A549 (cell line): ENCODE measurements at regions not wholly inside any gene's neighbourhood (a gene's known extent, or its start where the extent isn't known, plus 50 kb on each side); places are given as distances from the start of the nearest gene placed in this dataset.

ENCODE experiments used
- CEBPB ChIP-seq, 2 experiments: fragments of >200 bp in 1 of 2; sonication (Bioruptor Twin) in 1 of 2; formaldehyde crosslinking in 1 of 2; IDR thresholded peaks; 2 replicates each; pipeline ENCODE4 v1.6.1; 2012 to 2016
- CTCF ChIP-seq: fragments of >200 bp; sonication (Bioruptor Twin); formaldehyde crosslinking; IDR thresholded peaks from 3 replicates; pipeline ENCODE4 v1.5.1; 2016
- GATA3 ChIP-seq: IDR thresholded peaks from 2 replicates; pipeline ENCODE4 v1.6.1; 2012; ENCODE audit warnings: borderline replicate concordance
- HDAC2 ChIP-seq: fragments of 200-600 bp; sonication (generic); IDR thresholded peaks from 2 replicates; pipeline ENCODE4 v1.6.1; 2016
- MAFK ChIP-seq: fragments of 450-650 bp; IDR thresholded peaks from 2 replicates; pipeline ENCODE4 v1.6.1; 2014; ENCODE audit not compliant: partially characterized antibody
- MAX ChIP-seq: IDR thresholded peaks from 2 replicates; pipeline ENCODE4 v1.6.1; 2012
- POLR2A ChIP-seq: IDR thresholded peaks from 2 replicates; pipeline ENCODE4 v1.6.1; 2012; ENCODE audit warnings: mild to moderate bottlenecking, low read length
- POLR2AphosphoS2 ChIP-seq: conservative IDR thresholded peaks from 2 replicates; pipeline ENCODE4 v1.6.1; 2012; ENCODE audit warnings: low read length, improper control_type of control experiment, inconsistent platforms
- RAD21 ChIP-seq, 2 experiments: fragments of >200 bp in 1 of 2; sonication (Bioruptor Twin) in 1 of 2; formaldehyde crosslinking in 1 of 2; IDR thresholded peaks in 1 of 2; conservative IDR thresholded peaks in 1 of 2; 2 replicates in 1 of 2; 3 replicates in 1 of 2; pipeline ENCODE4 v1.6.1; 2012 to 2018; ENCODE audit warnings: inconsistent platforms in 1 of 2
- RCOR1 ChIP-seq: fragments of 150-350 bp; IDR thresholded peaks from 2 replicates; pipeline ENCODE4 v1.6.1; 2014; ENCODE audit warnings: antibody characterized with exemption, low read length, low read depth
- REST ChIP-seq: fragments of 200-600 bp; sonication (generic); IDR thresholded peaks from 2 replicates; pipeline ENCODE4 v1.6.1; 2016; ENCODE audit warnings: antibody characterized with exemption, mild to moderate bottlenecking, moderate library complexity
- RFX5 ChIP-seq: fragments of 450-650 bp; IDR thresholded peaks from 2 replicates; pipeline ENCODE4 v1.7.1; 2014; ENCODE audit warnings: antibody characterized with exemption, mild to moderate bottlenecking, moderate library complexity
- USF2 ChIP-seq: fragments of 450-650 bp; IDR thresholded peaks from 2 replicates; pipeline ENCODE4 v1.6.1; 2014; ENCODE audit warnings: antibody characterized with exemption

- TF ChIP-seq GATA3: no peak
- TF ChIP-seq REST: no peak
- no peak for TF ChIP-seq RAD21 (conservative IDR thresholded peaks at IDR 0.05 in 1 of 2, IDR thresholded peaks at IDR 0.05 in 1 of 2)
- TF ChIP-seq CTCF: no peak
- TF ChIP-seq USF2: no peak
- no peak for TF ChIP-seq POLR2A
- TF ChIP-seq HDAC2: no peak
- TF ChIP-seq MAFK: no peak
- no peak for TF ChIP-seq POLR2AphosphoS2
- no peak for TF ChIP-seq RFX5
- no peak for TF ChIP-seq MAX
- no peak for TF ChIP-seq RCOR1
- TF ChIP-seq CEBPB (IDR thresholded peaks at IDR 0.05): no peak
Observed at GRCh38 chr2:33777786-33778185, 178.7 kb upstream of the FAM98A start.
